ENCODE measurements at regions not wholly inside any gene's neighbourhood (a gene's known extent, or its start where the extent isn't known, plus 50 kb on each side); places are given as distances from the start of the nearest gene placed in this dataset.

- TF ChIP-seq CTCF (IDR thresholded peaks at IDR 0.05; ENCODE audit: borderline replicate concordance, extremely low read depth, low read length, poor library complexity, severe bottlenecking), result no peak
- no peak for TF ChIP-seq EZH2 (IDR thresholded peaks at IDR 0.05; ENCODE audit: borderline replicate concordance, low read depth, low read length, severe bottlenecking)
Measured at GRCh38 chr13:85283408-85283807, 515.8 kb downstream of the SLITRK6 start.
